ENCODE measurements at regions not wholly inside any gene's neighbourhood (a gene's known extent, or its start where the extent isn't known, plus 50 kb on each side); places are given as distances from the start of the nearest gene placed in this dataset.

GRCh38 chr1:185668013-185668412 is 66.2 kb upstream of the HMCN1 start:
- no peak for TF ChIP-seq POLR2A (IDR thresholded peaks at IDR 0.05)
- TF ChIP-seq CTCF (IDR thresholded peaks at IDR 0.05), result no peak
